H1 (cell line): ENCODE measurements at regions not wholly inside any gene's neighbourhood (a gene's known extent, or its start where the extent isn't known, plus 50 kb on each side); places are given as distances from the start of the nearest gene placed in this dataset.

Experiments used
- CTCF ChIA-PET: fragments of 300-600 bp; sonication (Branson Sonifier 250); formaldehyde crosslinking; loops from one replicate; lab custom pipeline; 2021; ENCODE audit not compliant: partially characterized antibody; lab: Charles Lee
- POLR2A ChIA-PET: fragments of 300-600 bp; sonication (Branson Sonifier 250); formaldehyde crosslinking; loops from one replicate; lab custom pipeline; 2021; ENCODE audit warnings: inconsistent platforms; ENCODE audit not compliant: partially characterized antibody; lab: Charles Lee
- DNase-seq, 2 experiments: peaks; one replicate each; pipeline versions ENCODE4 v3.0.0 to v3.0.0-alpha.2; 2010 to 2022; ENCODE audit warnings: low spot score in 2 of 2, low read depth in 1 of 2, mixed read lengths in 1 of 2
- FAIRE-seq: peaks from 2 replicates; lab custom pipeline; 2011; peaks lifted over from hg19 to GRCh38; lab: Jason Lieb, UNC
- H2AFZ ChIP-seq: 2 replicates; pipeline ENCODE4 v1.8.1; 2012; ENCODE audit warnings: low read length, inconsistent platforms
- H2AK5ac ChIP-seq: 2 replicates; pipeline ENCODE4 v1.6.1; 2013; ENCODE audit warnings: low read depth, low read length
- H2BK120ac ChIP-seq: replicated peaks from 2 replicates; pipeline ENCODE3; 2013; ENCODE audit warnings: low read depth, low read length, inconsistent platforms
- H2BK12ac ChIP-seq: 2 replicates; pipeline ENCODE4 v1.6.1; 2013; ENCODE audit warnings: low read depth, low read length
- H2BK15ac ChIP-seq: 2 replicates; pipeline ENCODE4 v1.6.1; 2013; ENCODE audit warnings: low read length
- H2BK20ac ChIP-seq: 2 replicates; pipeline ENCODE4 v1.6.1; 2013; ENCODE audit warnings: low read length
- H2BK5ac ChIP-seq: 2 replicates; pipeline ENCODE4 v1.6.1; 2013; ENCODE audit warnings: low read depth, low read length
- H3K14ac ChIP-seq: 2 replicates; pipeline ENCODE4 v1.6.1; 2013; ENCODE audit warnings: inconsistent platforms; ENCODE audit not compliant: insufficient read length
- H3K18ac ChIP-seq: 2 replicates; pipeline ENCODE4 v1.6.1; 2013; ENCODE audit warnings: low read length; ENCODE audit errors: extremely low read depth
- H3K23ac ChIP-seq: 2 replicates; pipeline ENCODE4 v1.6.1; 2013; ENCODE audit warnings: inconsistent platforms; ENCODE audit not compliant: insufficient read length
- H3K23me2 ChIP-seq: 2 replicates; pipeline ENCODE4 v1.6.1; 2013; ENCODE audit warnings: low read depth, low read length
- H3K27ac ChIP-seq: 2 replicates; pipeline ENCODE4 v1.6.1; 2011; ENCODE audit warnings: low read depth, low read length, inconsistent platforms
- H3K27me3 ChIP-seq, 4 experiments: replicated peaks in 1 of 4; 1 replicate in 1 of 4; 2 replicates in 3 of 4; pipeline versions ENCODE4 v1.6.1 to v1.8.1; 2011 to 2013; ENCODE audit warnings: low read length in 3 of 4, mild to moderate bottlenecking in 3 of 4, inconsistent platforms in 2 of 4, mixed read lengths in 2 of 4, moderate library complexity in 1 of 4; ENCODE audit not compliant: control insufficient read depth in 3 of 4, insufficient read depth in 3 of 4; ENCODE audit errors: extremely low read depth in 1 of 4
- H3K36me3 ChIP-seq, 4 experiments: 2 replicates each; pipeline versions ENCODE4 v1.6.1 to v1.8.1; 2011 to 2013; ENCODE audit warnings: mild to moderate bottlenecking in 4 of 4, low read length in 3 of 4, moderate library complexity in 2 of 4, control low read depth in 1 of 4, inconsistent platforms in 1 of 4; ENCODE audit not compliant: insufficient read depth in 4 of 4, control insufficient read depth in 2 of 4
- H3K4ac ChIP-seq: replicated peaks from 2 replicates; pipeline ENCODE3; 2013; ENCODE audit warnings: low read length, low read depth, mixed read lengths, inconsistent platforms; ENCODE audit not compliant: insufficient read length
- H3K4me1 ChIP-seq, 4 experiments: replicated peaks in 1 of 4; 1 replicate in 1 of 4; 2 replicates in 3 of 4; pipeline versions ENCODE4 v1.6.1 to v1.8.1; 2011 to 2013; ENCODE audit warnings: low read length in 3 of 4, inconsistent platforms in 2 of 4, mixed read lengths in 1 of 4; ENCODE audit not compliant: insufficient read depth in 4 of 4, control insufficient read depth in 3 of 4
- H3K4me2 ChIP-seq, 2 experiments: 2 replicates each; pipeline versions ENCODE4 v1.6.1 to v1.8.1; 2011 to 2013; ENCODE audit warnings: low read depth in 2 of 2, low read length in 2 of 2, control low read depth in 1 of 2, inconsistent platforms in 1 of 2, mild to moderate bottlenecking in 1 of 2; ENCODE audit not compliant: insufficient read depth in 1 of 2
- H3K4me3 ChIP-seq, 4 experiments: fragments of 200-600, 300-600 bp in 1 of 4; sonication (generic), shearing (Covaris generic), sonication (Bioruptor Twin) in 1 of 4; 2 replicates each; pipeline versions ENCODE4 v1.5.1 to v1.8.1; 2011 to 2016; ENCODE audit warnings: low read length in 4 of 4, low read depth in 3 of 4, control low read depth in 2 of 4, inconsistent platforms in 2 of 4, mild to moderate bottlenecking in 2 of 4, mixed read lengths in 1 of 4, moderate library complexity in 1 of 4; ENCODE audit not compliant: insufficient read depth in 2 of 4; ENCODE audit errors: extremely low read depth in 1 of 4
- H3K56ac ChIP-seq: replicated peaks from 2 replicates; pipeline ENCODE3; 2013; ENCODE audit warnings: low read depth, mild to moderate bottlenecking, mixed read lengths, low read length, inconsistent platforms; ENCODE audit not compliant: insufficient read length
- H3K79me1 ChIP-seq: 2 replicates; pipeline ENCODE4 v1.6.1; 2013; ENCODE audit warnings: low read depth, low read length, control low read depth
- H3K79me2 ChIP-seq, 2 experiments: 2 replicates each; pipeline versions ENCODE4 v1.6.1 to v1.8.1; 2012 to 2013; ENCODE audit warnings: low read length in 2 of 2, mild to moderate bottlenecking in 2 of 2, inconsistent platforms in 1 of 2; ENCODE audit not compliant: insufficient read depth in 2 of 2, control insufficient read depth in 1 of 2
- H3K9ac ChIP-seq, 4 experiments: replicated peaks in 1 of 4; 1 replicate in 1 of 4; 2 replicates in 3 of 4; pipeline versions ENCODE4 v1.6.1 to v1.8.1; 2011 to 2013; ENCODE audit warnings: low read depth in 3 of 4, low read length in 3 of 4, control low read depth in 2 of 4, mild to moderate bottlenecking in 2 of 4, moderate library complexity in 2 of 4, inconsistent platforms in 1 of 4; ENCODE audit errors: extremely low read depth in 1 of 4
- H3K9me3 ChIP-seq, 2 experiments: 2 replicates each; pipeline versions ENCODE4 v1.6.1 to v1.8.1; 2012 to 2013; ENCODE audit warnings: mild to moderate bottlenecking in 2 of 2, moderate library complexity in 2 of 2, control low read depth in 1 of 2, inconsistent platforms in 1 of 2, low read depth in 1 of 2, low read length in 1 of 2, mixed read lengths in 1 of 2; ENCODE audit not compliant: insufficient read depth in 2 of 2
- H4K20me1 ChIP-seq, 2 experiments: replicated peaks in 1 of 2; 2 replicates each; pipeline versions ENCODE3 to v1.8.1; 2011 to 2013; ENCODE audit warnings: inconsistent platforms in 2 of 2, low read length in 2 of 2, mild to moderate bottlenecking in 1 of 2; ENCODE audit not compliant: insufficient read depth in 2 of 2, control insufficient read depth in 1 of 2
- H4K5ac ChIP-seq: 2 replicates; pipeline ENCODE4 v1.6.1; 2013; ENCODE audit warnings: low read length, low read depth, mixed read lengths, inconsistent platforms; ENCODE audit not compliant: insufficient read length
- H4K8ac ChIP-seq: 2 replicates; pipeline ENCODE4 v1.8.0; 2013; ENCODE audit warnings: mild to moderate bottlenecking, moderate library complexity, low read length, inconsistent platforms; ENCODE audit not compliant: insufficient read depth; ENCODE audit errors: extremely low read depth
- H4K91ac ChIP-seq: replicated peaks from 2 replicates; pipeline ENCODE3; 2013; ENCODE audit warnings: low read length, mixed read lengths, inconsistent platforms; ENCODE audit not compliant: insufficient read length
- PHF8 ChIP-seq: fragments of 200-600 bp; sonication (generic); conservative IDR thresholded peaks from 2 replicates; pipeline ENCODE4 v1.7.1; 2012; ENCODE audit warnings: low read depth, mild to moderate bottlenecking, inconsistent platforms, low read length, moderate library complexity
- WGBS, 2 experiments: shearing (Covaris generic) in 1 of 2; methylation state at CpG; one replicate each; pipeline versions ENCODE4 v1.1.6 to v1.1.7; 2013 to 2015; ENCODE audit warnings: low lambda C conversion rate in 2 of 2, mixed read lengths in 2 of 2, inconsistent platforms in 1 of 2, low coverage in 1 of 2, missing lambda C conversion rate in 1 of 2; ENCODE audit not compliant: insufficient replicate concordance in 2 of 2, insufficient coverage in 1 of 2, insufficient read length in 1 of 2; ENCODE audit errors: extremely low coverage in 1 of 2, missing lambda C conversion rate in 1 of 2; 5-methylcytosine and 5-hydroxymethylcytosine counted together

DNA sequence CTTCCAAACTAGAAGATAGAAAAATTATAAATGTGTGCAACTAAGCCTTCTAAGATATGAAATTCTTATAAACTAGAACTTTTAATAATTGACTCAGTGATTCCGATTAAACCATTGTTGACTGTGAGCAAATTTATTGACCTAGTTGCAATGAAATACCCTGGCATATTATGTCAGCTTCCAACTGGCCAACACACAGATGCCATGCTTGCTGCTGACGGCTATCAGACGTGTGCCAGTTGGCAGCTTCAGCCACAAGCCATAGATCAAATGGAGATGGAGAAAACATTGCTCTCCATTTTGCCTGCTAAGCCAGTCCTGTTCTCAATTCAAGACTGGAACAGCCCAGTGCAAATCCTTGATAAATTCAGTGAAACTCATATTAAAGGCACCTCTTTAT is 101.7 kb upstream of the HDGFL1 start:
- no peaks in the 10 kb centered on the region for H3K79me1 ChIP-seq
- H3K4ac ChIP-seq, result no peak overlapping the region
- H2BK15ac ChIP-seq, result no peak overlapping the region
- H3K56ac ChIP-seq, result no peak overlapping the region
- H3K23me2 ChIP-seq, result no peaks in the 10 kb centered on the region
- H3K4me3 ChIP-seq, result no peak overlapping the region
- no peak overlapping the region for H2BK5ac ChIP-seq
- no peak overlapping the region for H4K91ac ChIP-seq
- no peak overlapping the region for H3K9ac ChIP-seq
- no peaks in the 10 kb centered on the region for H3K27me3 ChIP-seq
- ChIA-PET POLR2A (interaction anchor here (0.5 kb wide), 1 partner anchor 940 kb away, joined by 4 read pairs; no protein-coding TSS in a partner anchor), CTCF (no interaction called here)
- no peaks in the 10 kb centered on the region for H3K9me3 ChIP-seq
- H2AK5ac ChIP-seq, result no peak overlapping the region
- peaks cover 0 to 5% (median 4%) of the 10 kb centered on the region in 4 experiments; a peak in 3 of 7 replicates for H3K4me1 ChIP-seq
- no peak overlapping the region; the same call in 1 of the 2 replicates for H2BK12ac ChIP-seq
- H2BK20ac ChIP-seq, result no peak overlapping the region
- H3K4me2 ChIP-seq, result no peak overlapping the region
- no peak overlapping the region for H3K27ac ChIP-seq
- no peak for TF ChIP-seq PHF8
- H4K8ac ChIP-seq, result no peak overlapping the region
- no peaks in the 10 kb centered on the region for H3K79me2 ChIP-seq
- H3K14ac ChIP-seq, result no peak overlapping the region
- FAIRE-seq (no peak), DNase-seq (no peak)
- H2AFZ ChIP-seq, result no peak overlapping the region
- H3K18ac ChIP-seq, result no peak overlapping the region
- H4K5ac ChIP-seq, result no peak overlapping the region
- H2BK120ac ChIP-seq, result no peak overlapping the region
- 97% methylated on average over 3 of the region's 3 CpGs; no CpG with 5 or more reads in 1 of the 2 experiments for WGBS, 2 experiments
- H4K20me1 ChIP-seq, result no peaks in the 10 kb centered on the region
- no peak overlapping the region for H3K23ac ChIP-seq
- H3K36me3 ChIP-seq, result no peaks in the 10 kb centered on the region
